DOHH2 (cell line): ENCODE measurements at regions not wholly inside any gene's neighbourhood (a gene's known extent, or its start where the extent isn't known, plus 50 kb on each side); places are given as distances from the start of the nearest gene placed in this dataset.

Experiments
- H3F3A ChIP-seq: fragments of 200-600 bp; sonication (generic), shearing (Covaris generic); 2 replicates; pipeline ENCODE4 v1.6.0; 2016; ENCODE audit warnings: antibody characterized with exemption, mild to moderate bottlenecking; ENCODE audit not compliant: control insufficient read depth, insufficient read depth
- H3K27ac ChIP-seq: fragments of 200-600 bp; sonication (generic); 2 replicates; pipeline ENCODE4 v1.5.1; 2014; ENCODE audit warnings: low read depth, mild to moderate bottlenecking, low read length, moderate library complexity
- H3K27me3 ChIP-seq: fragments of 200-600 bp; sonication (generic); 2 replicates; pipeline ENCODE4 v1.6.1; 2014; ENCODE audit warnings: mild to moderate bottlenecking, low read length, mixed read lengths; ENCODE audit not compliant: control insufficient read depth
- H3K36me3 ChIP-seq: fragments of 200-600 bp; sonication (generic); 2 replicates; pipeline ENCODE4 v1.6.1; 2014; ENCODE audit warnings: mild to moderate bottlenecking, low read length, moderate library complexity, mixed read lengths; ENCODE audit not compliant: control insufficient read depth
- H3K4me1 ChIP-seq: fragments of 200-600 bp; sonication (generic); 2 replicates; pipeline ENCODE4 v1.6.1; 2014; ENCODE audit warnings: mild to moderate bottlenecking, low read length, mixed read lengths; ENCODE audit not compliant: control insufficient read depth
- H3K4me2 ChIP-seq: fragments of 200-600 bp; sonication (generic); 2 replicates; pipeline ENCODE4 v1.6.0; 2014; ENCODE audit warnings: mild to moderate bottlenecking, low read length, moderate library complexity
- H3K4me3 ChIP-seq: fragments of 200-600 bp; sonication (generic); 2 replicates; pipeline ENCODE4 v1.5.1; 2014; ENCODE audit warnings: mild to moderate bottlenecking, low read length, mixed read lengths
- H3K79me2 ChIP-seq: fragments of 200-600 bp; sonication (generic); 2 replicates; pipeline ENCODE4 v1.6.1; 2014; ENCODE audit warnings: mild to moderate bottlenecking, low read length, mixed read lengths; ENCODE audit not compliant: control insufficient read depth
- H3K9me2 ChIP-seq: fragments of 200-600 bp; sonication (generic); replicated peaks from 2 replicates; pipeline ENCODE4 v1.6.1; 2014; ENCODE audit warnings: mild to moderate bottlenecking, low read length, mixed read lengths; ENCODE audit not compliant: control insufficient read depth
- H3K9me3 ChIP-seq: fragments of 200-600 bp; sonication (generic); 2 replicates; pipeline ENCODE4 v1.6.1; 2014; ENCODE audit warnings: antibody characterized with exemption, low read length, mixed read lengths; ENCODE audit not compliant: control insufficient read depth, insufficient read depth
- H4K20me1 ChIP-seq: fragments of 200-600 bp; sonication (generic); 2 replicates; pipeline ENCODE4 v1.6.0; 2014; ENCODE audit warnings: low read depth, mild to moderate bottlenecking, antibody characterized with exemption, low read length, moderate library complexity; ENCODE audit not compliant: control insufficient read depth, insufficient read depth
- EZH2phosphoT487 ChIP-seq: fragments of 200-600 bp; sonication (generic); IDR thresholded peaks from 2 replicates; pipeline ENCODE4 v1.6.1; 2017; ENCODE audit warnings: borderline replicate concordance, mild to moderate bottlenecking, antibody characterized with exemption, low read length, moderate library complexity, mixed read lengths
- TF ChIP-seq, protein P1 (sequence below): fragments of 200-600 bp; sonication (generic); IDR thresholded peaks from one replicate; pipeline ENCODE4 v1.5.1; 2014; ENCODE audit warnings: antibody characterized with exemption, mild to moderate bottlenecking, low read depth, low read length; ENCODE audit not compliant: poor library complexity, severe bottlenecking

- H3K27ac ChIP-seq = peak overlapping the region; percentile 88
- H3F3A ChIP-seq = peaks cover 16% of the 10 kb centered on the region
- peaks cover 52% of the 10 kb centered on the region for H3K4me1 ChIP-seq
- no peak for TF ChIP-seq EZH2phosphoT487
- TF ChIP-seq, protein P1, sequence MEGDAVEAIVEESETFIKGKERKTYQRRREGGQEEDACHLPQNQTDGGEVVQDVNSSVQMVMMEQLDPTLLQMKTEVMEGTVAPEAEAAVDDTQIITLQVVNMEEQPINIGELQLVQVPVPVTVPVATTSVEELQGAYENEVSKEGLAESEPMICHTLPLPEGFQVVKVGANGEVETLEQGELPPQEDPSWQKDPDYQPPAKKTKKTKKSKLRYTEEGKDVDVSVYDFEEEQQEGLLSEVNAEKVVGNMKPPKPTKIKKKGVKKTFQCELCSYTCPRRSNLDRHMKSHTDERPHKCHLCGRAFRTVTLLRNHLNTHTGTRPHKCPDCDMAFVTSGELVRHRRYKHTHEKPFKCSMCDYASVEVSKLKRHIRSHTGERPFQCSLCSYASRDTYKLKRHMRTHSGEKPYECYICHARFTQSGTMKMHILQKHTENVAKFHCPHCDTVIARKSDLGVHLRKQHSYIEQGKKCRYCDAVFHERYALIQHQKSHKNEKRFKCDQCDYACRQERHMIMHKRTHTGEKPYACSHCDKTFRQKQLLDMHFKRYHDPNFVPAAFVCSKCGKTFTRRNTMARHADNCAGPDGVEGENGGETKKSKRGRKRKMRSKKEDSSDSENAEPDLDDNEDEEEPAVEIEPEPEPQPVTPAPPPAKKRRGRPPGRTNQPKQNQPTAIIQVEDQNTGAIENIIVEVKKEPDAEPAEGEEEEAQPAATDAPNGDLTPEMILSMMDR = no peak
- peaks cover 5% of the 10 kb centered on the region; the same call in 1 of the 2 replicates for H3K79me2 ChIP-seq
- H3K36me3 ChIP-seq = peaks cover 13% of the 10 kb centered on the region
- H3K4me2 ChIP-seq = peak overlapping the region; percentile 80
- peaks cover 21% of the 10 kb centered on the region for H3K9me3 ChIP-seq
- no peaks in the 10 kb centered on the region for H4K20me1 ChIP-seq
- H3K27me3 ChIP-seq = no peaks in the 10 kb centered on the region
- peak overlapping the region; percentile 69 for H3K4me3 ChIP-seq
- no peaks in the 10 kb centered on the region for H3K9me2 ChIP-seq
Observed at GRCh38 chr5:21058289-21058688, 1070.3 kb upstream of the CDH18 start.

DNA sequence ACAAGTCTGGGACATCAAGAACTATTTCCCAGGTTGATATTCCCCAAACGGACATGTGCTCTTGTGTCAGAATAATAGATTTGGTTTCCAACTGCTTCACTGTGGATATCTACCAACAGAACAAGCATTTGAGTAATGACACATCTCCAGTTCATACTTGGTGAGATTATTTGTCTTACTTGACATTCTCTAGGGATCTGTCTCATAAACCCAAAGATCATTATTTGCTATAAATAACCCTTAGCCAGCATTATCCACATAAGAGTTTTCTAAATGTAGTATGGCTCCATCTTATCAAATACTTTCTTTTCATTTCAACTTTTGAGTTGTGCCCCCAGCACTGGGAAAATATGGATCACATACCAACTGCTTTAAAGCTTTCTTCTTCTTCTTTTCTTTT is 1063.9 kb upstream of the CDH18 start:
- no peaks in the 10 kb centered on the region for H3K79me2 ChIP-seq
- H3K27me3 ChIP-seq = no peaks in the 10 kb centered on the region
- no peak overlapping the region for H3K27ac ChIP-seq
- no peaks in the 10 kb centered on the region for H3K9me3 ChIP-seq
- H4K20me1 ChIP-seq = no peaks in the 10 kb centered on the region
- H3F3A ChIP-seq = no peaks in the 10 kb centered on the region; the same call in 1 of the 2 replicates
- H3K9me2 ChIP-seq = no peaks in the 10 kb centered on the region
- no peak for TF ChIP-seq EZH2phosphoT487
- TF ChIP-seq, protein P1 = no peak
- no peaks in the 10 kb centered on the region; the same call in 1 of the 2 replicates for H3K36me3 ChIP-seq
- H3K4me2 ChIP-seq = no peak overlapping the region
- no peak overlapping the region for H3K4me3 ChIP-seq
- H3K4me1 ChIP-seq = peaks cover 9% of the 10 kb centered on the region

GRCh38 chr5:21049901-21050300 is 1061.9 kb upstream of the CDH18 start:
- no peak overlapping the region for H3K27ac ChIP-seq
- no peaks in the 10 kb centered on the region; the same call in 1 of the 2 replicates for H3F3A ChIP-seq
- no peak overlapping the region for H3K4me3 ChIP-seq
- TF ChIP-seq EZH2phosphoT487 = no peak
- TF ChIP-seq, protein P1 = no peak
- H3K4me2 ChIP-seq = no peak overlapping the region
- H3K9me3 ChIP-seq = peaks cover 1% of the 10 kb centered on the region; the same call in 1 of the 2 replicates
- H4K20me1 ChIP-seq = no peaks in the 10 kb centered on the region
- H3K4me1 ChIP-seq = peaks cover 6% of the 10 kb centered on the region; the same call in 1 of the 2 replicates
- no peaks in the 10 kb centered on the region for H3K79me2 ChIP-seq
- no peaks in the 10 kb centered on the region for H3K36me3 ChIP-seq
- H3K27me3 ChIP-seq = no peaks in the 10 kb centered on the region
- no peaks in the 10 kb centered on the region for H3K9me2 ChIP-seq

- Histone ChIP-seq H3K9me2 (no peaks in the 10 kb centered on the region), H3K79me2 (no peaks in the 10 kb centered on the region), H3K9me3 (no peaks in the 10 kb centered on the region), H3K4me1 (no peaks in the 10 kb centered on the region), H3F3A (no peaks in the 10 kb centered on the region), H3K36me3 (no peaks in the 10 kb centered on the region), H3K27ac (no peak overlapping the region), H3K4me3 (no peak overlapping the region), H4K20me1 (no peaks in the 10 kb centered on the region), H3K4me2 (no peak overlapping the region), H3K27me3 (no peaks in the 10 kb centered on the region)
- TF ChIP-seq, protein P1 = no peak
- TF ChIP-seq EZH2phosphoT487 = no peak
Observed at GRCh38 chr5:21030981-21031380, 1043.0 kb upstream of the CDH18 start.
